HG02973 (cell line): ENCODE measurements at regions not wholly inside any gene's neighbourhood (a gene's known extent, or its start where the extent isn't known, plus 50 kb on each side); places are given as distances from the start of the nearest gene placed in this dataset.

ENCODE experiments used
- ATAC-seq: cut with Tn5 transposase; IDR thresholded peaks from one replicate; pipeline ENCODE4 v1.9.1; 2021; ENCODE audit warnings: moderate library complexity; ENCODE audit not compliant: unreplicated experiment

- no peak for ATAC-seq
Observed at GRCh38 chr5:87885758-87886157, 382.9 kb downstream of the TMEM161B start.

- no peak for ATAC-seq
Observed at GRCh38 chr5:87877495-87877894, 391.1 kb downstream of the TMEM161B start.

GRCh38 chr5:87877023-87877422 is 391.6 kb downstream of the TMEM161B start:
- no peak for ATAC-seq

GRCh38 chr5:87876616-87877015 is 392.0 kb downstream of the TMEM161B start:
- no peak for ATAC-seq

GRCh38 chr5:87872986-87873385 is 395.7 kb downstream of the TMEM161B start:
- no peak for ATAC-seq

GRCh38 chr5:87868792-87869191 is 399.9 kb downstream of the TMEM161B start:
- no peak for ATAC-seq

GRCh38 chr5:87867281-87867680 is 401.4 kb downstream of the TMEM161B start:
- no peak for ATAC-seq

- no peak for ATAC-seq
Observed at GRCh38 chr5:87853541-87853940, 415.1 kb downstream of the TMEM161B start.

GRCh38 chr5:87851603-87852002 is 417.0 kb downstream of the TMEM161B start:
- no peak for ATAC-seq

- no peak for ATAC-seq
Observed at GRCh38 chr5:87850843-87851242, 417.8 kb downstream of the TMEM161B start.

- no peak for ATAC-seq
Observed at GRCh38 chr5:87845734-87846133, 422.9 kb downstream of the TMEM161B start.

GRCh38 chr5:87844866-87845265 is 423.8 kb downstream of the TMEM161B start:
- no peak for ATAC-seq

GRCh38 chr5:87844449-87844848 is 424.2 kb downstream of the TMEM161B start:
- no peak for ATAC-seq

GRCh38 chr5:87836696-87837095 is 424.0 kb upstream of the CCNH start:
- no peak for ATAC-seq

- ATAC-seq: no peak
Observed at GRCh38 chr5:87831499-87831898, 418.8 kb upstream of the CCNH start.

GRCh38 chr5:87829217-87829551 is 416.5 kb upstream of the CCNH start:
- no peak for ATAC-seq

- no peak for ATAC-seq
Observed at GRCh38 chr5:87828545-87829216, 416.0 kb upstream of the CCNH start.

GRCh38 chr5:87827539-87827938 is 414.8 kb upstream of the CCNH start:
- ATAC-seq: no peak

- no peak for ATAC-seq
Observed at GRCh38 chr5:87826507-87826906, 413.8 kb upstream of the CCNH start.

GRCh38 chr5:87825583-87825982 is 412.9 kb upstream of the CCNH start:
- no peak for ATAC-seq

GRCh38 chr5:87807783-87808182 is 395.1 kb upstream of the CCNH start:
- ATAC-seq: no peak

GRCh38 chr5:87803352-87803751 is 390.6 kb upstream of the CCNH start:
- no peak for ATAC-seq

GRCh38 chr5:87791869-87792268 is 379.1 kb upstream of the CCNH start:
- ATAC-seq: no peak
